ENCODE measurements at regions not wholly inside any gene's neighbourhood (a gene's known extent, or its start where the extent isn't known, plus 50 kb on each side); places are given as distances from the start of the nearest gene placed in this dataset.

DNA sequence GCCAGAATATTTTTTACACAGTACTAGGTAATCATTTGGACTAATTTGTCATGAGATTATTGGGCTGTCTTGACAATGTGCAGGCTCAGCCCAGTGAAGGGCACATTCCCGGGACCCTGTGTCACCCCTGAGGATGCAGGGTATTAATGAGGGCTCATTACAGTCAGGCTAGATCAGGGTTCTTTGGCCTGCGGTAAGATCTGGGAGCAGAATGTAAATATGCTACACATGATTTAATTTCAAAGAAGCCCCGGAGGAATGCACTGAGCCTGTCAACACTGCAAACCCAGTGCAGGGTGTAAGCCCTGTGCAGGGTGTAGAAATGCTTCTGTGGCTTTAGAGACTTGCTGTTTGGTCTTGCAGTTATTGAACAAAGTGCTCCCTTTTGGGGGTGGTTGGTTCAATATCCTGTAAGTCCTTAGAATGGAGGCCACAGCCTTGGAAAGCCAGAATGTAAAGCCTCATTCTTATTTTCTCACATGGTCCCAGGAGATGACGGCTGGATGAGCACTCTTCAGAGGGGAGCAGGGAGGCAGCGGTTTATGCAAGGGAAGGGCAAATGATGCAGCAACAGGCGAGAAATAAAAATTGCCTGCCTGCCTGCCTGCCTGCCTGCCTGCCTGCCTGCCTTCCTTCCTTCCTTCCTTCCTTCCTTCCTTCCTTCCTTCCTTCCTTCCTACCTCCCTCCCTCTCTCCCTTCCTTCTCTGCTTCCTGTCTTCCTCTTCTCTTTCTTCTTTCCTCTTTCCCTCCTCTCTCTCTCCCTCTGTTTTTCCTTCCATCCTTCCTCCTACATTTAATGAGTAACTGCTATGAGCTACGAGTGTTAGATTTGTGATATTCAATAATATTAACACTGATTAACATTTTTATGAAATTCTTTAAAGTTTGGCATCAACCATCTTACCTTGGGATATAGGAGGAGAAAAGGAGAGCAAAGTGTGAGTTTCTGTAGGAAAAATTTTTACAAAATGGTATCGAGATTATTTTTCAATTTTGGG lies 148.8 kb downstream of the VAPA start:
- TF ChIP-seq RAD21 (IDR thresholded peaks at IDR 0.05; ENCODE audit: low read depth) (no peak), TCF12 (IDR thresholded peaks at IDR 0.05; ENCODE audit: low read depth) (no peak), TAF1 (IDR thresholded peaks at IDR 0.05; ENCODE audit: low read depth) (no peak), CREB1 (IDR thresholded peaks at IDR 0.05; ENCODE audit: low read depth) (no peak), EGR1 (IDR thresholded peaks at IDR 0.05) (no peak), CEBPB (IDR thresholded peaks at IDR 0.05) (no peak), NFIC (IDR thresholded peaks at IDR 0.05) (no peak), EP300 (IDR thresholded peaks at IDR 0.05; ENCODE audit: borderline replicate concordance) (no peak), ZBTB7A (IDR thresholded peaks at IDR 0.05; ENCODE audit: low read depth) (no peak), YY1 (IDR thresholded peaks at IDR 0.05; ENCODE audit: low read depth) (no peak), TEAD4 (IDR thresholded peaks at IDR 0.05) (no peak), FOXM1 (IDR thresholded peaks at IDR 0.05; ENCODE audit: borderline replicate concordance, low read depth) (no peak)
- TF ChIP-seq, protein P1, sequence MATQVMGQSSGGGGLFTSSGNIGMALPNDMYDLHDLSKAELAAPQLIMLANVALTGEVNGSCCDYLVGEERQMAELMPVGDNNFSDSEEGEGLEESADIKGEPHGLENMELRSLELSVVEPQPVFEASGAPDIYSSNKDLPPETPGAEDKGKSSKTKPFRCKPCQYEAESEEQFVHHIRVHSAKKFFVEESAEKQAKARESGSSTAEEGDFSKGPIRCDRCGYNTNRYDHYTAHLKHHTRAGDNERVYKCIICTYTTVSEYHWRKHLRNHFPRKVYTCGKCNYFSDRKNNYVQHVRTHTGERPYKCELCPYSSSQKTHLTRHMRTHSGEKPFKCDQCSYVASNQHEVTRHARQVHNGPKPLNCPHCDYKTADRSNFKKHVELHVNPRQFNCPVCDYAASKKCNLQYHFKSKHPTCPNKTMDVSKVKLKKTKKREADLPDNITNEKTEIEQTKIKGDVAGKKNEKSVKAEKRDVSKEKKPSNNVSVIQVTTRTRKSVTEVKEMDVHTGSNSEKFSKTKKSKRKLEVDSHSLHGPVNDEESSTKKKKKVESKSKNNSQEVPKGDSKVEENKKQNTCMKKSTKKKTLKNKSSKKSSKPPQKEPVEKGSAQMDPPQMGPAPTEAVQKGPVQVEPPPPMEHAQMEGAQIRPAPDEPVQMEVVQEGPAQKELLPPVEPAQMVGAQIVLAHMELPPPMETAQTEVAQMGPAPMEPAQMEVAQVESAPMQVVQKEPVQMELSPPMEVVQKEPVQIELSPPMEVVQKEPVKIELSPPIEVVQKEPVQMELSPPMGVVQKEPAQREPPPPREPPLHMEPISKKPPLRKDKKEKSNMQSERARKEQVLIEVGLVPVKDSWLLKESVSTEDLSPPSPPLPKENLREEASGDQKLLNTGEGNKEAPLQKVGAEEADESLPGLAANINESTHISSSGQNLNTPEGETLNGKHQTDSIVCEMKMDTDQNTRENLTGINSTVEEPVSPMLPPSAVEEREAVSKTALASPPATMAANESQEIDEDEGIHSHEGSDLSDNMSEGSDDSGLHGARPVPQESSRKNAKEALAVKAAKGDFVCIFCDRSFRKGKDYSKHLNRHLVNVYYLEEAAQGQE (IDR thresholded peaks at IDR 0.05; ENCODE audit: low read depth) = no peak
- TF ChIP-seq, protein P2, sequence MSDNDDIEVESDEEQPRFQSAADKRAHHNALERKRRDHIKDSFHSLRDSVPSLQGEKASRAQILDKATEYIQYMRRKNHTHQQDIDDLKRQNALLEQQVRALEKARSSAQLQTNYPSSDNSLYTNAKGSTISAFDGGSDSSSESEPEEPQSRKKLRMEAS (IDR thresholded peaks at IDR 0.05) = no peak
- TF ChIP-seq, protein P3, sequence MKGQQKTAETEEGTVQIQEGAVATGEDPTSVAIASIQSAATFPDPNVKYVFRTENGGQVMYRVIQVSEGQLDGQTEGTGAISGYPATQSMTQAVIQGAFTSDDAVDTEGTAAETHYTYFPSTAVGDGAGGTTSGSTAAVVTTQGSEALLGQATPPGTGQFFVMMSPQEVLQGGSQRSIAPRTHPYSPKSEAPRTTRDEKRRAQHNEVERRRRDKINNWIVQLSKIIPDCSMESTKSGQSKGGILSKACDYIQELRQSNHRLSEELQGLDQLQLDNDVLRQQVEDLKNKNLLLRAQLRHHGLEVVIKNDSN (IDR thresholded peaks at IDR 0.05) = no peak

DNA sequence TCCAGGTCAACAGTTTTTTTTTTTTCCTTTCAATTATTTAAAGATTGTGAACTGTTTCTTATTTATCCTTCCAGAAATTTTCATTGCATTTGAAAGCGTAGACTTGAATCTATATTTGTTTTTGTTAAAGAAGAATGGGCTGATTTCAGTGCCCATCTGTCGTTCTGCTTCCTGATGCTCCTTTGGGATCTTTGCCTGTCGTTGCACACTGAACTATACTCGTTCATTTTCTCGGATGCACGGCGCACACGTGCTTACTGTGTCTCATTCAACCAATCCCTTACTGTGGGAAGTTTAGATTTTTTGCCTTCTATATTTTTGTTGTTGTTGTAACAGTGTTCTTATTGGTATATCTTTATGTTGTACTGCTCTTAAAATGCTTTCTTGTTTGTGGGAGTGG lies 149.7 kb downstream of the VAPA start:
- TF ChIP-seq, protein P1 (IDR thresholded peaks at IDR 0.05; ENCODE audit: low read depth) = no peak
- no peak for TF ChIP-seq NFIC (IDR thresholded peaks at IDR 0.05)
- TF ChIP-seq TEAD4 (IDR thresholded peaks at IDR 0.05) = no peak
- no peak for TF ChIP-seq EP300 (IDR thresholded peaks at IDR 0.05; ENCODE audit: borderline replicate concordance)

DNA sequence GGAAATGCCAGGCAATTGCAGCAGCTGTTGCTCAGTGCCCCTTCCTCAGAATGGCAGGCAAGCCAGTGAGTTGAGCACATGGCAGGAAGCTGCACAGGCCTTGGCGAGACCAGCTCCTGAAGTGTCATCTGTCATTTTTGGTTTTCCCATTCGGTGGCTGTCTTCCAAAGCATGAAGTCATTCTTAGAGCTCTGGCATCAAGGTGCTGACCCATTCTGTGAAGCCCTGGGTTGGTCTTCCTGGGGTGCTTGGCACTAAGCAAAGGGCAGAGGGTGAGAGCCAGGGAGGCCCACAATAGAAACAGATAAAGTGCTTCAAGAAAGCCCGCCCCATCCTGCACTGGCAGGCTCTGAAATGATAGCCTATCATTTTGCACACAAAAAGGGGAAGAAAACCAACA lies 150.5 kb downstream of the VAPA start:
- TF ChIP-seq, protein P3 (IDR thresholded peaks at IDR 0.05) = no peak
- no peak for TF ChIP-seq CEBPB (IDR thresholded peaks at IDR 0.05)

DNA sequence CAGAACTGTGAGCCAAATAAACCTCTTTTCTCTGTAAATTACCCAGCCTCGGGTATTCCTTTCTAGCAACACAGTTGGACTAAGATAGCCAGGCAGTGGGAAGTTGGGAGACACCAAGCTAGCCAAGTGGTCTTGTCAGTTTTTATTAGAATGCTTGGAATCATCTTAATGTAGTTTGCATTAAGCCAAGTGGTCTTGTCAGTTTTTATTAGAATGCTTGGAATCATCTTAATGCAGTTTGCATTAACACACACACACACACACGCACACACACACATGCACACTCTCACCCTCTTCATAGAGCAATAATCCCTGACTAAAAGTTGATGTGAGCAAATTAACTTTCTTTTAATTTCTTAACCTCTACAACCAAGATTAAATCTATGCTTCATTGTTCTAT lies 151.5 kb downstream of the VAPA start:
- no peak for TF ChIP-seq EGR1 (IDR thresholded peaks at IDR 0.05)

DNA sequence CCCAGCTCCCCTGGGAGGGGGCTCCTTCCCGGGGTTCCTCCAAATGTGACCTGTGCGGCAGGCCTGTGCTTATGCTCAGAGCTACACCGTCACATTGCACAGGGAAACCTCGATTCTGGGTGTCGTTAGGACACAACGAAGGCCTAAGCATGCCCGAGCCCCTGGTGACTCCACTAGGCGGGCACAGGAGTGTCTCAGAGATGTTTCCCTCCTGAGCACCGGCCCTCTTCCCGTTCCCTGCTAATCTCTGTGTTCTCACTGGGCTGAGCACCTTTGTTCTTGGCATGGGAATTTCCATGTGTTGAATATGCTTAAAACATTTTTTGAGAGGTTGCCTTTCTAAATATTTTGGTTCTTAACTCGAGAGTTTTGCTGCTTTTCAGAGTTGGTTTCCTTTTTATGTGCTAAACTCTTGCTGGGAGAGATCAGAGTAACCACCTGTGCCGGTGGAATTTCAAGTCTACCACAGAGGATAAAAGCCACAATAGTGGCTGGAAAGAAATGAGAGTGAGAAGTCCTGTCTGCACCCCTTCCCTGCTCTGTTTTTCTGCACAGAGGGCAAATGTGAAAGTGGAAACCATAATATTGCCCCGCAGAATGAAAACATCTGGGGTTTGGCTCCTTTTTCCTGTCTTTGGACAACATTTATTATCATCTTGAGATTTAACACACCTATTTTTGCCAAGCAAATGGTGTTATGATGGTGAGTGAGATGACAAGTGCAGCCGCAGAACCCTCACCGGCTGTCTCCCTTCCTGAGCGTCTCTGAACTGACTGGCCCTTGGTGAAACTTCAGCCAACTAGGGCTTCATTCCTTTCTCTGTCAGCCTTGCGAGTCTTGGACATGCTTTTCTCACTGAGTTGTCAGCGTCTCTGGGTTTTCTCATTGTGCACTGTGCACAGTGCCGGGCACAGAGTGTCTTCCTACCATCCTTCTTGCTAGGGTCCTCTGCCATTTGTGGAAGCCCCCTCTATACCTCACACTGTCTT lies 154.1 kb downstream of the VAPA start:
- no peak for TF ChIP-seq YY1 (IDR thresholded peaks at IDR 0.05; ENCODE audit: low read depth)
- TF ChIP-seq, protein P3 (IDR thresholded peaks at IDR 0.05) = no peak
- no peak for TF ChIP-seq RAD21 (IDR thresholded peaks at IDR 0.05; ENCODE audit: low read depth)
- no peak for TF ChIP-seq CEBPB (IDR thresholded peaks at IDR 0.05)
- no peak for TF ChIP-seq EP300 (IDR thresholded peaks at IDR 0.05; ENCODE audit: borderline replicate concordance)
- TF ChIP-seq ZBTB7A (IDR thresholded peaks at IDR 0.05; ENCODE audit: low read depth) = no peak
- TF ChIP-seq, protein P2 (IDR thresholded peaks at IDR 0.05) = no peak
- no peak for TF ChIP-seq TAF1 (IDR thresholded peaks at IDR 0.05; ENCODE audit: low read depth)
- no peak for TF ChIP-seq EGR1 (IDR thresholded peaks at IDR 0.05)
- no peak for TF ChIP-seq TCF12 (IDR thresholded peaks at IDR 0.05; ENCODE audit: low read depth)
- TF ChIP-seq TEAD4 (IDR thresholded peaks at IDR 0.05) = no peak
- TF ChIP-seq CREB1 (IDR thresholded peaks at IDR 0.05; ENCODE audit: low read depth) = no peak

Data from Ishikawa (cell line).